ENCODE measurements at regions not wholly inside any gene's neighbourhood (a gene's known extent, or its start where the extent isn't known, plus 50 kb on each side); places are given as distances from the start of the nearest gene placed in this dataset.

GRCh38 chr6:28809947-28810658 lies 113.7 kb downstream of the TRIM27 start:
- TF ChIP-seq EZH2phosphoT487 (IDR thresholded peaks at IDR 0.05; ENCODE audit: borderline replicate concordance), result no peak
- TF ChIP-seq, protein P1, sequence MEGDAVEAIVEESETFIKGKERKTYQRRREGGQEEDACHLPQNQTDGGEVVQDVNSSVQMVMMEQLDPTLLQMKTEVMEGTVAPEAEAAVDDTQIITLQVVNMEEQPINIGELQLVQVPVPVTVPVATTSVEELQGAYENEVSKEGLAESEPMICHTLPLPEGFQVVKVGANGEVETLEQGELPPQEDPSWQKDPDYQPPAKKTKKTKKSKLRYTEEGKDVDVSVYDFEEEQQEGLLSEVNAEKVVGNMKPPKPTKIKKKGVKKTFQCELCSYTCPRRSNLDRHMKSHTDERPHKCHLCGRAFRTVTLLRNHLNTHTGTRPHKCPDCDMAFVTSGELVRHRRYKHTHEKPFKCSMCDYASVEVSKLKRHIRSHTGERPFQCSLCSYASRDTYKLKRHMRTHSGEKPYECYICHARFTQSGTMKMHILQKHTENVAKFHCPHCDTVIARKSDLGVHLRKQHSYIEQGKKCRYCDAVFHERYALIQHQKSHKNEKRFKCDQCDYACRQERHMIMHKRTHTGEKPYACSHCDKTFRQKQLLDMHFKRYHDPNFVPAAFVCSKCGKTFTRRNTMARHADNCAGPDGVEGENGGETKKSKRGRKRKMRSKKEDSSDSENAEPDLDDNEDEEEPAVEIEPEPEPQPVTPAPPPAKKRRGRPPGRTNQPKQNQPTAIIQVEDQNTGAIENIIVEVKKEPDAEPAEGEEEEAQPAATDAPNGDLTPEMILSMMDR (conservative IDR thresholded peaks at IDR 0.05; ENCODE audit: low read length), result no peak
- no peaks in the 10 kb centered on the region for H4K20me1 ChIP-seq (ENCODE audit: insufficient read depth, low read length, poor library complexity, severe bottlenecking)
- no peak overlapping the region for H2AFZ ChIP-seq (ENCODE audit: low read length)
- no peaks in the 10 kb centered on the region for H3F3A ChIP-seq (ENCODE audit: low read depth)
- no peaks in the 10 kb centered on the region for H3K27me3 ChIP-seq (ENCODE audit: insufficient read depth, low read length, poor library complexity, severe bottlenecking)
- H3K9me3 ChIP-seq (ENCODE audit: insufficient read depth, low read depth, low read length), result no peaks in the 10 kb centered on the region
- H3K4me1 ChIP-seq (ENCODE audit: insufficient read depth, low read length, poor library complexity, severe bottlenecking), result no peaks in the 10 kb centered on the region
- H3K79me2 ChIP-seq (ENCODE audit: insufficient read depth, low read length), result no peaks in the 10 kb centered on the region
- H3K9ac ChIP-seq (ENCODE audit: low read depth, low read length, poor library complexity, severe bottlenecking), result no peak overlapping the region
- no peaks in the 10 kb centered on the region for H3K36me3 ChIP-seq (ENCODE audit: insufficient read depth, low read length)
- H3K9me2 ChIP-seq (replicated peaks; ENCODE audit: low read depth, low read length), result no peaks in the 10 kb centered on the region
- no peak overlapping the region for H3K4me3 ChIP-seq (ENCODE audit: low read length, poor library complexity, severe bottlenecking)
- H3K4me2 ChIP-seq (ENCODE audit: low read depth, low read length, poor library complexity, severe bottlenecking), result no peak overlapping the region

GRCh38 chr6:28810659-28811053 lies 113.1 kb downstream of the TRIM27 start:
- Histone ChIP-seq H3K9me2 (replicated peaks; ENCODE audit: low read depth, low read length) (no peaks in the 10 kb centered on the region), H4K20me1 (ENCODE audit: insufficient read depth, low read length, poor library complexity, severe bottlenecking) (no peaks in the 10 kb centered on the region), H3K27me3 (ENCODE audit: insufficient read depth, low read length, poor library complexity, severe bottlenecking) (no peaks in the 10 kb centered on the region), H3K36me3 (ENCODE audit: insufficient read depth, low read length) (no peaks in the 10 kb centered on the region), H3K79me2 (ENCODE audit: insufficient read depth, low read length) (no peaks in the 10 kb centered on the region), H3K4me3 (ENCODE audit: low read length, poor library complexity, severe bottlenecking) (no peak overlapping the region), H3F3A (ENCODE audit: low read depth) (no peaks in the 10 kb centered on the region), H3K4me1 (ENCODE audit: insufficient read depth, low read length, poor library complexity, severe bottlenecking) (no peaks in the 10 kb centered on the region), H3K9ac (ENCODE audit: low read depth, low read length, poor library complexity, severe bottlenecking) (no peak overlapping the region), H2AFZ (ENCODE audit: low read length) (no peak overlapping the region), H3K9me3 (ENCODE audit: insufficient read depth, low read depth, low read length) (no peaks in the 10 kb centered on the region), H3K4me2 (ENCODE audit: low read depth, low read length, poor library complexity, severe bottlenecking) (no peak overlapping the region)
- TF ChIP-seq, protein P1 (conservative IDR thresholded peaks at IDR 0.05; ENCODE audit: low read length), result no peak
- TF ChIP-seq EZH2phosphoT487 (IDR thresholded peaks at IDR 0.05; ENCODE audit: borderline replicate concordance), result no peak

- Histone ChIP-seq H3K9me2 (replicated peaks; ENCODE audit: low read depth, low read length) (no peaks in the 10 kb centered on the region), H2AFZ (ENCODE audit: low read length) (no peak overlapping the region), H3K9me3 (ENCODE audit: insufficient read depth, low read depth, low read length) (no peaks in the 10 kb centered on the region), H3K4me1 (ENCODE audit: insufficient read depth, low read length, poor library complexity, severe bottlenecking) (no peaks in the 10 kb centered on the region), H3K36me3 (ENCODE audit: insufficient read depth, low read length) (no peaks in the 10 kb centered on the region), H3K79me2 (ENCODE audit: insufficient read depth, low read length) (no peaks in the 10 kb centered on the region), H3K4me3 (ENCODE audit: low read length, poor library complexity, severe bottlenecking) (no peak overlapping the region), H4K20me1 (ENCODE audit: insufficient read depth, low read length, poor library complexity, severe bottlenecking) (no peaks in the 10 kb centered on the region), H3K27me3 (ENCODE audit: insufficient read depth, low read length, poor library complexity, severe bottlenecking) (no peaks in the 10 kb centered on the region), H3K9ac (ENCODE audit: low read depth, low read length, poor library complexity, severe bottlenecking) (no peak overlapping the region), H3F3A (ENCODE audit: low read depth) (no peaks in the 10 kb centered on the region), H3K4me2 (ENCODE audit: low read depth, low read length, poor library complexity, severe bottlenecking) (no peak overlapping the region)
- TF ChIP-seq, protein P1 (conservative IDR thresholded peaks at IDR 0.05; ENCODE audit: low read length), result no peak
- no peak for TF ChIP-seq EZH2phosphoT487 (IDR thresholded peaks at IDR 0.05; ENCODE audit: borderline replicate concordance)
Observed at GRCh38 chr6:28811873-28812272, 111.9 kb downstream of the TRIM27 start.
